DMS53 treated with DMSO at 0.1 percent for 48 hours (cell line): ENCODE measurements at regions not wholly inside any gene's neighbourhood (a gene's known extent, or its start where the extent isn't known, plus 50 kb on each side); places are given as distances from the start of the nearest gene placed in this dataset.

Experiments used
- DNase-seq: peaks from one replicate; lab custom pipeline; 2025; ENCODE audit not compliant: unreplicated experiment; lab: John Stamatoyannopoulos, UW

DNA sequence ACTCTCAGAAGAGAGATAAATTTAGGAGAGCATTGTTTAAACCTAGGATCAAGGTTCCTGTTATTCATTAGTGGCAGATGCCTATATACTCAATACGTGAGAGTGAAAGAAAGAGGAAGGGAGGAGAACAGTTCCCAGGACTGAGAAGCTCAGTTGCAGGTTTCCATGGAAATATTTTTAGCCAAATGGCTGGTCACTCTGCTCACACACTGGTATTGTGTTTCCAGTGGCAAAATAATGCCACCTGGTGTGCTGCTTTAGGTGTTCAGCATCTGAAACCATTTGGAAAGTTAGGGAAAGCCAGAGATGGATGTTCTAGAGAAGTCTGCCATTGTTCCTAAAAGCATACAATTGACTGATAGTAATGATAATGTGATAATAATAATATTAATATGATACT is 827.7 kb downstream of the SORCS3 start:
- DNase-seq, result no peak

DNA sequence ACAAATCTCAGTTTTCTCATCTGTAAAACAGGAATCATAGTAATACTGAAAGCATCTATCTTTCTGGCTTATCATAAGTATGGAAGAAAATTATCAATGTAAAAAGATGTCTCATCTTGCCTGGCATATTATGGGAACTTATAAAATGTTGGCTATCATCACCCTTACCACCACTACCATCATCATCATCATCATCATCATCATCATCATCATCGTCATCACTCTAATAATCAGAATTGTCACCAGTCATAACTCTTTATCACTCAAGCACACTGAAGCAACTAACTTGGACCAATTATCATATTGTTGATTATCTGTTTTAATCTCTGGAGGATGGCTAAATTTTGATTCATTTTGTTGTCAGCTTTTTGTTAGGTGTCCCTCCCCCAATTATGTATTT is 825.4 kb downstream of the SORCS3 start:
- no peak for DNase-seq

GRCh38 chr10:105434970-105435369 is 793.9 kb downstream of the SORCS3 start:
- no peak for DNase-seq

GRCh38 chr10:105413997-105414396 is 772.9 kb downstream of the SORCS3 start:
- no peak for DNase-seq

GRCh38 chr10:105409370-105409769 is 768.3 kb downstream of the SORCS3 start:
- no peak for DNase-seq

DNA sequence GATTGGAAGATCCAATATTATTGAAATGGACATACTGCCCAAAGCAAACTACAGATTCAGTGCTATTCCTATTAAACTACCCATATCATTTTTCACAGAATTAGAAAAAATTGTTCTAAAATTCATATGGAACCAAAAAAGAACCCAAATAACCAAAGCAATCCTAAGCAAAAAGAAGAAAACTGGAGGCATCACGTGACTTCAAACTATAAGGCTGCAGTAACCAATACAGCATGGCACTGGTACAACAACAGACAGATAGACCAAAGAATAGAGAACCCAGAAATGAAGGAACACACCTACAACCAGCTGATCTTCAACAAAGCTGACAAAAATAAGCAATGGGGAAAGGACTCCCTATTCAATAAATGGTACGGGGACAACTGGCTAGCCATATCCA is 765.4 kb downstream of the SORCS3 start:
- DNase-seq, result no peak

DNA sequence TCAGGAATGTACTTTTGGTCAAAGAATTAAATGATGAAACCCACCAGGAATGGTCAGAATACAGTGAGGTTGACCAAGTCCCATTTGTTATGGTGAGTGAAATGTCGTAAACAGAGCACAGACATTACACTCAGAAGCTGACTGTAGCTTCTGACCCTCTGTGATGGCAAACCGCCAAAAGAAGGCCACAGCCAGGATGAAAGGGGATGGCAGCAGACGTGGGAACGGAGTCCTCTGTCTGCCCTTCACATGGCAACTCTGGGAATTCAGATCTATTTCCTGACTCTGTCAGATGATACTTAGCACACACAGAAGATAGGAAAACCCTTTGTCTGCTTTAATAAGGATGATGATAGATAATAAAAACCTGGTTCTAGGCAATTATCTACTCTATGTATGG is 757.1 kb downstream of the SORCS3 start:
- DNase-seq, result no peak

GRCh38 chr10:105391670-105392351 is 750.7 kb downstream of the SORCS3 start:
- no peak for DNase-seq

DNA sequence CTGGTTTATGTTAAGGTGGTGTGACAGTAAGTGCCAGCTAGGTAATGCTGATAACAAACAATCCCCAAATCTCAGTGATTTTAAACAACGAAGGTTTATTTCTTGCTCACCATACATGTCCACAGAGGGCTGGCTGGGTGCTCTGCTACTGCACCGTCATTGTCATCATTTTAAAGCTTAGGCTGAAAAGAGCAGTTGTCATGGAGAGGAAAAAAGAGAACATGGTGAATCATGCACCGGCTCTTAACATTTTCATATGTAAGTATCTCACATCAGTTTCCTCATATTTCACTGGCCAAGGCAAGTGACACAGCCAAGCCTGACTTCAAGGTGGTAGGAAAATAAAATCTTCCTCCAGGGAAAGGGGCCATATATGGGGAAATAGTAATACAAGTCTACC is 746.9 kb downstream of the SORCS3 start:
- DNase-seq, result no peak

GRCh38 chr10:105383978-105384377 is 742.9 kb downstream of the SORCS3 start:
- no peak for DNase-seq

DNA sequence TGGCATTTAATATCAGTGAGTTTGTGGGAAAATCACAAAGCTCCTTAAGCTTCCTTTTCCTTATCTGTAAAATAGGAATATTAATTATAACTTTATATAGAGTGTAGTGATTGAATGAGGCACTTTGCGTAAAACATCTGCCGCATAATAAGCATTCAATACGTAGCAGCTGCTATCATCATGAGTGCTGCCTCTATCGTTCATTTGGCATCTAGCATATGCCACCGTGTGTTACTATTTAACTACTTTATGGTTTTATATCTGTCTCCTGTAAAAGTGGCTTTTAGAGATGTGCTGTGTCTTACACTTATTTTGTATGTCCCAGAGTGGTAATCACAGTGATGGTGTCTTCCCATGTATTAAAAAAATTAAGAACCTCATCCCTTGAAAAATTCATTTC is 729.6 kb downstream of the SORCS3 start:
- DNase-seq, result no peak

- DNase-seq, result no peak
These were observed 718.6 kb downstream of the SORCS3 start for GRCh38 chr10:105359708-105360107.

DNA sequence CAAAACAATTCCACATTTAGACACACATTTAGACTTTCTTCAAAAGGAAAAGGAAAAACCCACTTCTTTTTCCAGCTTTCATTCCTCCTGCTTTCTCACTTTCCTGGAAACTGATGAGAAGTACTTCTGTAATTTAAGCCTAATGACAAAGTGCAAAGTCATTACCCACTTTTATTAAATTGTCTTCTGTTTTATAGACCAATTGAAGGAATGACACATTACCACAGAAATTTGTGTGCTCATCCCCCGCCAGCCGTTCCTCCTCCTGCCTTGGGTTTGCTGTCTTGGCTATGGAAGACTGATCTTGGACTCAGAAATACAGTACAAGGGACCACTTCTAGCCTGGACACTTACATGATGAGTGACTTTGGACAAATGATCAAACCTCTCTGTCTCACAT is 717.8 kb downstream of the SORCS3 start:
- DNase-seq, result no peak

DNA sequence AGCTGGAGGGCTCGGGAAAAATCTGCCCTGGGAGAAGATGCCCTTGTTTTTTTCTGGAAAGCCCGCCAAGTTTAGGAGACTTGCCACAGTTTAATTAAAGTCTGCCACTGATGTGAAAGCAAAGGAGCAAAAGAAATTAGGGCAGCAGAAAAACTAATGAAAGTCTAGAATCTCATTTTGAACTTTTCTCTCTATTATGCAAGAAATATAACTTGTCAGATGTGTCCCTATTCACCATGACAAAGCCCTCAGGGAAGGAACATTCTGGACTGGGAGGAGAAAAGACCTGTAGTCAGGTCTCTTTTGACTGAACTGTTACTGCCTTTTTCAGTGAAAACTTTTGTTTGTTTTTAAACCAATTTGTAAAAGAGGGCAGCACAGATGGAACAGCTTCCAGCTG is 715.5 kb downstream of the SORCS3 start:
- no peak for DNase-seq

DNA sequence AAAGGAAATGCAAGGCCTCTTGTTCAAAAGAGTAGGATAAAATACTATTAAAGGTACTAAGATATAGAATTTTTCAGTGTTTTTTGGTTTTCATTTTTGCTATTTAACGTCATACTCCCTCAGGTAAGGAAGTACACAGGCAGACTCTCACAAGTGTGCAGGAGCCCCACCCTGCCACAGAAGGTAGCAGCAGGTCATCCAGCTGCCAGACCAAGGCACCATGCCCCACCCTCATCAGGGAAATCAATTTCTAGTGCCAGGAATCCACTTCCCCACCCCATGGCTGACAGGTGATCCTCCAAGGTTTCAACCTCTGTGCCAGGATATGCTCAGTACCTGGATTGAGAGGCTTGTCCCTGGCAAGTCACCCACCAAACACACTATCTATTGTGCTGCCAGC is 712.9 kb downstream of the SORCS3 start:
- DNase-seq, result no peak

GRCh38 chr10:105352827-105353226 is 711.7 kb downstream of the SORCS3 start:
- DNase-seq, result no peak

- no peak for DNase-seq
These were observed 711.2 kb downstream of the SORCS3 start for GRCh38 chr10:105352281-105352680.

GRCh38 chr10:105351187-105351586 is 710.1 kb downstream of the SORCS3 start:
- DNase-seq, result no peak

GRCh38 chr10:105347487-105347886 is 706.4 kb downstream of the SORCS3 start:
- DNase-seq, result no peak

GRCh38 chr10:105342606-105343005 is 701.5 kb downstream of the SORCS3 start:
- DNase-seq, result no peak

GRCh38 chr10:105339669-105340068 is 698.6 kb downstream of the SORCS3 start:
- DNase-seq, result no peak

DNA sequence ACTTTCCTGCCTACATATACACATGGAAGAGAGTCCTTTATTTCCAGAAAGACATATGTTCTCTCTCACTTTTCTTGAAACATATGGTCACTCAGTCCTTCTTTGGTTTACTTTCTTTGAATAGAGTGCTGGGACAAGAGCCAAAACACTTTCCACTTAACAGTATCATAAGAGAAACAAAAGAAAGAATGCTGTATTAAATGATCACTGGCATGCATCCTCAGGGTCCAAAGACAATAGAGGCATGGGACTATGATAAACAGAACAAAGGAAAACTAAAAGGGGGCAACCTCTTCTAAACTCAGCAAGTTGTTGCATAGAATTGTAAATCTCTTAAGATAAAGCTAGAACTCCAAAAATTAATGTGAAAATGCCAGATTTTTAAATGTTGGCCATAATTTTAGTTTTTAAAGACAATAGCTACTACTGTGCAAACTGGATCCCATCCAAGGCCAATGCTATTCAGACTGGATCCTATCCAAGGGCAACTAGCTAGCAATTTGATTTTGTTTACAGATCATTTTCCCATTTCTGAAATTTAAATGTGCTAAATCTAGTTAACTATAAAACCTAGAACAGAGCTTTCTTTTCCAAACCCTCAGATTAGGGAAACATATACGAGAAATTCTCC is 687.5 kb downstream of the SORCS3 start:
- no peak for DNase-seq
